HepG2 (cell line): ENCODE measurements at regions not wholly inside any gene's neighbourhood (a gene's known extent, or its start where the extent isn't known, plus 50 kb on each side); places are given as distances from the start of the nearest gene placed in this dataset.

ENCODE experiments used
- ATAC-seq: fragments of 200-7000 bp; cut with Tn5 transposase; 3 replicates; pipeline ENCODE4 v1.9.1; 2020; ENCODE audit warnings: mild to moderate bottlenecking, moderate library complexity
- BruUV-seq: library from RNA; stranded (reverse); fragments of 400-500 nt; replicated peaks from 2 replicates; lab custom pipeline; 2021; lab: Mats Ljungman, UMichigan
- CTCF ChIA-PET: fragments of 300-600 bp; formaldehyde crosslinking; extraction: SDS; loops from one replicate; lab custom pipeline; 2021; ENCODE audit warnings: low total read pairs, inconsistent platforms, low intra/inter-chr PET ratio; lab: Yijun Ruan, JAX
- POLR2A ChIA-PET: fragments of 350-600 bp; sonication (Branson Sonifier 250); formaldehyde crosslinking; loops from one replicate; lab custom pipeline; 2020; ENCODE audit warnings: antibody characterized with exemption, inconsistent platforms; lab: Yijun Ruan, JAX
- DNase-seq: peaks from one replicate; pipeline ENCODE4 v3.0.0-alpha.2; 2015; ENCODE audit warnings: low spot score
- FAIRE-seq: peaks from 3 replicates; lab custom pipeline; 2011; peaks lifted over from hg19 to GRCh38; lab: Jason Lieb, UNC
- H2AFZ ChIP-seq: one replicate; pipeline ENCODE4 v1.6.1; 2011; ENCODE audit warnings: low read length, inconsistent platforms
- H3K27ac ChIP-seq: fragments of 300-600 bp; 3 replicates; pipeline ENCODE4 v1.8.0; 2011; ENCODE audit warnings: mixed run types, mild to moderate bottlenecking, mixed read lengths, low read length, inconsistent platforms; ENCODE audit not compliant: insufficient read depth; ENCODE audit errors: extremely low read length
- H3K27me3 ChIP-seq, 2 experiments: fragments of 200-600 bp in 1 of 2; 2 replicates in 1 of 2; 3 replicates in 1 of 2; pipeline versions ENCODE4 v1.6.0 to v1.8.0; 2011; ENCODE audit warnings: low read length in 2 of 2, mild to moderate bottlenecking in 2 of 2, moderate library complexity in 2 of 2, inconsistent platforms in 1 of 2; ENCODE audit not compliant: insufficient read depth in 2 of 2, control insufficient read depth in 1 of 2
- H3K36me3 ChIP-seq, 2 experiments: fragments of 200-600 bp in 1 of 2; replicated peaks in 1 of 2; 2 replicates in 1 of 2; 3 replicates in 1 of 2; pipeline versions ENCODE4 v1.5.1 to v1.8.0; 2011; ENCODE audit warnings: low read length in 2 of 2, inconsistent platforms in 1 of 2; ENCODE audit not compliant: insufficient read depth in 2 of 2, control insufficient read depth in 1 of 2
- H3K4me1 ChIP-seq: 2 replicates; pipeline ENCODE4 v1.5.1; 2012; ENCODE audit warnings: low read length, inconsistent platforms; ENCODE audit not compliant: insufficient read depth
- H3K4me2 ChIP-seq: 2 replicates; pipeline ENCODE4 v1.6.0; 2011; ENCODE audit warnings: low read depth, low read length, inconsistent platforms
- H3K4me3 ChIP-seq, 3 experiments: fragments of 200-600 bp in 1 of 3; sonication (generic), shearing (Covaris generic) in 1 of 3; replicated peaks in 1 of 3; 2 replicates each; pipeline ENCODE4 v1.5.1; 2011 to 2016; ENCODE audit warnings: low read length in 3 of 3, inconsistent platforms in 2 of 3, low read depth in 2 of 3, mild to moderate bottlenecking in 2 of 3, control low read depth in 1 of 3, mixed read lengths in 1 of 3; ENCODE audit not compliant: insufficient read depth in 1 of 3
- H3K79me2 ChIP-seq: one replicate; pipeline ENCODE4 v1.6.1; 2011; ENCODE audit warnings: low read length, inconsistent platforms; ENCODE audit not compliant: insufficient read depth
- H3K9ac ChIP-seq: 2 replicates; pipeline ENCODE4 v1.6.0; 2011; ENCODE audit warnings: mild to moderate bottlenecking, low read depth, low read length, inconsistent platforms; ENCODE audit not compliant: insufficient read depth
- H3K9me3 ChIP-seq: 2 replicates; pipeline ENCODE4 v1.5.1; 2012; ENCODE audit warnings: mild to moderate bottlenecking, low read length
- H4K20me1 ChIP-seq: 2 replicates; pipeline ENCODE4 v1.6.0; 2011; ENCODE audit warnings: inconsistent platforms, mild to moderate bottlenecking, low read length, moderate library complexity; ENCODE audit not compliant: insufficient read depth
- ATF6 ChIP-seq: sonication (generic); formaldehyde crosslinking; conservative IDR thresholded peaks from 2 replicates; pipeline ENCODE4 v1.4.0; 2020; ENCODE audit warnings: missing genetic modification reagents
- CBFB ChIP-seq: sonication (generic); formaldehyde crosslinking; IDR thresholded peaks from 2 replicates; pipeline ENCODE4 v1.4.0; 2020; ENCODE audit warnings: missing genetic modification reagents
- GFI1 ChIP-seq: sonication (generic); formaldehyde crosslinking; IDR thresholded peaks from 2 replicates; pipeline ENCODE4 v1.5.0; 2020; ENCODE audit warnings: missing genetic modification reagents, mild to moderate bottlenecking, borderline replicate concordance
- ISX ChIP-seq: sonication (generic); formaldehyde crosslinking; conservative IDR thresholded peaks from 2 replicates; pipeline ENCODE4 v1.5.0; 2020; ENCODE audit warnings: missing genetic modification reagents
- KAT8 ChIP-seq: IDR thresholded peaks from 2 replicates; pipeline ENCODE4 v1.6.1; 2016; ENCODE audit warnings: missing genetic modification reagents, missing compliant biosample characterization
- KDM5A ChIP-seq: fragments of 200-600 bp; sonication (generic); IDR thresholded peaks from 2 replicates; pipeline ENCODE4 v1.7.0; 2018; ENCODE audit warnings: antibody characterized with exemption, mild to moderate bottlenecking, low read length, borderline replicate concordance
- MAFG ChIP-seq: sonication (generic); formaldehyde crosslinking; IDR thresholded peaks from 2 replicates; pipeline ENCODE4 v1.5.1; 2020; ENCODE audit warnings: mild to moderate bottlenecking, missing genetic modification reagents
- MATR3 ChIP-seq: sonication (generic); formaldehyde crosslinking; IDR thresholded peaks from 2 replicates; pipeline ENCODE4 v1.4.0; 2020; ENCODE audit warnings: missing genetic modification reagents
- MIER2 ChIP-seq: IDR thresholded peaks from 2 replicates; pipeline ENCODE4 v1.6.1; 2016; ENCODE audit warnings: missing biosample characterization, missing genetic modification reagents
- MNT ChIP-seq: fragments of 450-650 bp; IDR thresholded peaks from 2 replicates; pipeline ENCODE4 v1.6.1; 2016
- PATZ1 ChIP-seq: sonication (generic); formaldehyde crosslinking; IDR thresholded peaks from 2 replicates; pipeline ENCODE4 v1.4.0; 2020; ENCODE audit warnings: missing genetic modification reagents
- PCBP2 ChIP-seq: fragments of 200-400 bp; formaldehyde crosslinking; optimal IDR thresholded peaks from 2 replicates; pipeline ENCODE3; 2018; ENCODE audit warnings: low read length, low read depth; ENCODE audit not compliant: poor library complexity, severe bottlenecking
- PLSCR1 ChIP-seq: sonication (generic); formaldehyde crosslinking; IDR thresholded peaks from 2 replicates; pipeline ENCODE4 v1.5.0; 2020; ENCODE audit warnings: missing genetic modification reagents, mild to moderate bottlenecking, borderline replicate concordance
- SMARCC2 ChIP-seq: fragments of 450-650 bp; IDR thresholded peaks from 2 replicates; pipeline ENCODE4 v1.6.1; 2017; ENCODE audit warnings: antibody characterized with exemption, mild to moderate bottlenecking
- ZBTB43 ChIP-seq: sonication (generic); formaldehyde crosslinking; conservative IDR thresholded peaks from 2 replicates; pipeline ENCODE4 v1.4.0; 2020; ENCODE audit warnings: missing genetic modification reagents
- ZNF329 ChIP-seq: sonication (generic); formaldehyde crosslinking; IDR thresholded peaks from 2 replicates; pipeline ENCODE4 v1.9.0; 2021; ENCODE audit warnings: low read depth, mild to moderate bottlenecking, missing genetic modification reagents
- ZNF839 ChIP-seq: sonication (generic); formaldehyde crosslinking; IDR thresholded peaks from 2 replicates; pipeline ENCODE4 v1.4.0; 2020; ENCODE audit warnings: missing genetic modification reagents, mild to moderate bottlenecking, borderline replicate concordance
- ZNF891 ChIP-seq: sonication (generic); formaldehyde crosslinking; IDR thresholded peaks from 2 replicates; pipeline ENCODE4 v1.5.0; 2020; ENCODE audit warnings: mild to moderate bottlenecking, missing genetic modification reagents
- ZSCAN12 ChIP-seq: sonication (generic); formaldehyde crosslinking; IDR thresholded peaks from 2 replicates; pipeline ENCODE4 v1.9.0; 2021; ENCODE audit warnings: mild to moderate bottlenecking, missing genetic modification reagents
- WGBS: methylation state at CpG from one replicate; pipeline ENCODE4 v1.1.6; 2017; ENCODE audit warnings: low lambda C conversion rate; 5-methylcytosine and 5-hydroxymethylcytosine counted together
- in situ Hi-C: cut with HindIII; loops from 2 replicates; pipeline ENCODE4 v1.10.0; 2017; ENCODE audit warnings: low pct_unique_long_range_greater_than_20kb; ENCODE audit not compliant: extremely low pct_ligation_motif_present
- intact Hi-C: fragments of 100-400 bp; cut with micrococcal nuclease; formaldehyde crosslinking; loops from one replicate; pipeline ENCODE4 v1.10.0; 2022; ENCODE audit not compliant: unreplicated experiment

- no TSS peak for BruUV-seq
- intact Hi-C loops, result no loop called here
- ATAC-seq (no peak), FAIRE-seq (no peak), DNase-seq (no peak)
- POLR2A ChIA-PET, result no interaction called here
- Histone ChIP-seq H3K79me2 (no peaks in the 10 kb centered on the region), H3K9ac (no peak overlapping the region), H2AFZ (no peak overlapping the region), H4K20me1 (no peaks in the 10 kb centered on the region), H3K27me3 (no peaks in the 10 kb centered on the region), H3K4me2 (no peak overlapping the region), H3K4me3 (no peak overlapping the region), H3K4me1 (peaks cover 50% of the 10 kb centered on the region), H3K27ac (no peak overlapping the region), H3K9me3 (no peaks in the 10 kb centered on the region), H3K36me3 (no peaks in the 10 kb centered on the region)
- 20% methylated on average over 6 of the region's 6 CpGs for WGBS
- CTCF ChIA-PET, result no interaction called here
- in situ Hi-C loops, result no loop called here
- TF ChIP-seq KDM5A (no peak), ZBTB43 (CRISPR knock-in tag) (no peak), GFI1 (CRISPR knock-in tag) (no peak), ZNF891 (CRISPR knock-in tag) (no peak), PATZ1 (no peak), SMARCC2 (no peak), ZNF329 (no peak), PCBP2 (no peak), MNT (no peak), KAT8 (CRISPR knock-in tag) (no peak), PLSCR1 (CRISPR knock-in tag) (no peak), MATR3 (no peak), ZNF839 (CRISPR knock-in tag) (no peak), MIER2 (no peak), ZSCAN12 (CRISPR knock-in tag) (no peak), ATF6 (CRISPR knock-in tag) (no peak), CBFB (CRISPR knock-in tag) (no peak), MAFG (CRISPR knock-in tag) (no peak), ISX (CRISPR knock-in tag) (no peak)
Observed at GRCh38 chr12:67431411-67432020, 162.4 kb downstream of the CAND1 start.
